ENCODE measurements at regions not wholly inside any gene's neighbourhood (a gene's known extent, or its start where the extent isn't known, plus 50 kb on each side); places are given as distances from the start of the nearest gene placed in this dataset.

GRCh38 chr1:201645956-201646355, 107.0 kb downstream of the NAV1 start:
- no peak overlapping the region for H3K27ac Mint-ChIP-seq (ENCODE audit: unreplicated experiment)
- no peaks in the 10 kb centered on the region for H3K36me3 Mint-ChIP-seq (ENCODE audit: unreplicated experiment)
- peaks cover 17% of the 10 kb centered on the region for H3K4me1 Mint-ChIP-seq (ENCODE audit: low read depth, unreplicated experiment)
- DNase-seq = no peak
- H3K9me3 Mint-ChIP-seq (ENCODE audit: unreplicated experiment) = peaks cover 17% of the 10 kb centered on the region
- TF ChIP-seq CTCF (IDR thresholded peaks at IDR 0.05; ENCODE audit: partially characterized antibody, unreplicated experiment) = no peak
- H3K4me3 Mint-ChIP-seq (ENCODE audit: unreplicated experiment) = no peak overlapping the region
- H3K27me3 Mint-ChIP-seq (ENCODE audit: unreplicated experiment) = peaks cover 12% of the 10 kb centered on the region

DNA sequence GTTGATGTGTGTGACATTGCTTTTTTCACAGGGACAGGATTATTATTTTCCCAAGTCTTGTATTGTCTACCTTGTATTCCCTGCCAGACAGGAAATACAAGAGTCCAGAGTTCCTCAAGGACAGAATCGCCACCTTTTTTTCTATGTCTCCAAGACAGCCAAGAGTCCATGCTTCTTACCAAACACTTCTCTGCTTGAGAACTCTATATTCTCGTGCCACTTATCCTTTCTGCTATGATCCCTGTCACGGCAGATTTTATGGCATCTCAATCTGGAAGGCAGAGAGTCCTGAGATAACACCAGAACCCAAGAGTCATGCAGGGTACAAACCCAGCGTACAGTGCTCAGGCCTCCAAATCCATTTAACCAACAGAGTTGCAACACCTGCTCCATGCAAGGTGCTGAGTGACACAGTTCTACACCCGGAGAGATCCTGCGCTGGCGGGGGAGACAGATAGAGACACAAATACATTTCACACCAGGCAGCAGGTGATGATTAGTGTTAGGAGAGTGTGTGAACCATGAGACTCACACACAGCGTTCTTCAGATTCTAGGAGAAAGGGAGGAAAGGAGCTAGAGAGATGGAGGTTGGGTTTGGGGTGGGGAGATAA, 107.6 kb downstream of the NAV1 start:
- Mint-ChIP-seq H3K27me3 (ENCODE audit: unreplicated experiment) (peaks cover 14% of the 10 kb centered on the region), H3K4me3 (ENCODE audit: unreplicated experiment) (peak overlapping the region; percentile 96), H3K27ac (ENCODE audit: unreplicated experiment) (peak overlapping the region; percentile 67), H3K4me1 (ENCODE audit: low read depth, unreplicated experiment) (peaks cover 23% of the 10 kb centered on the region), H3K9me3 (ENCODE audit: unreplicated experiment) (peaks cover 20% of the 10 kb centered on the region), H3K36me3 (ENCODE audit: unreplicated experiment) (no peaks in the 10 kb centered on the region)
- TF ChIP-seq CTCF (IDR thresholded peaks at IDR 0.05; ENCODE audit: partially characterized antibody, unreplicated experiment) = no peak
- DNase-seq = no peak

- H3K27ac Mint-ChIP-seq (ENCODE audit: unreplicated experiment) = peak overlapping the region; percentile 84
- no peaks in the 10 kb centered on the region for H3K36me3 Mint-ChIP-seq (ENCODE audit: unreplicated experiment)
- peak overlapping the region; percentile 96 for H3K4me3 Mint-ChIP-seq (ENCODE audit: unreplicated experiment)
- peaks cover 23% of the 10 kb centered on the region for H3K9me3 Mint-ChIP-seq (ENCODE audit: unreplicated experiment)
- no peak for DNase-seq
- TF ChIP-seq CTCF (IDR thresholded peaks at IDR 0.05; ENCODE audit: partially characterized antibody, unreplicated experiment) = no peak
- peaks cover 16% of the 10 kb centered on the region for H3K27me3 Mint-ChIP-seq (ENCODE audit: unreplicated experiment)
- peaks cover 27% of the 10 kb centered on the region for H3K4me1 Mint-ChIP-seq (ENCODE audit: low read depth, unreplicated experiment)
These were observed 108.2 kb downstream of the NAV1 start for GRCh38 chr1:201647094-201647493.

DNA sequence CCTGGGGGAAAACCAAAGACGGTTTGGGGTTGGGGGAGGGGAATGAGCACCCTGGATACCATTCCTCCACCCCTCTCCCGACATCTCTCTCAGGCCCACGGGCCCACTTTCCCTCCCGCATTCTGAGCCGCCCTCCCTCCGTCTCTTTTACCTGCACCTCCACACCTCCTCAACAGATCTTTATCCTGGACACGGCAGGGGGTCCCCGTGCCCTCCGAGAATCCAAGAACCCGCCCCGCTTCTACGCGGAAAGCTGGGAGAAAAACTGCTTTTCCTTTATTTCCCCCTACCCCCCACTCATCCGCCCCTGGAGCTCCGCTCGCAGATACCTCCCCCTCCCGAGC, 108.8 kb downstream of the NAV1 start:
- Mint-ChIP-seq H3K4me3 (ENCODE audit: unreplicated experiment) (peak overlapping the region; percentile 96), H3K9me3 (ENCODE audit: unreplicated experiment) (peaks cover 23% of the 10 kb centered on the region), H3K27ac (ENCODE audit: unreplicated experiment) (peak overlapping the region; percentile 84), H3K36me3 (ENCODE audit: unreplicated experiment) (no peaks in the 10 kb centered on the region), H3K27me3 (ENCODE audit: unreplicated experiment) (peaks cover 15% of the 10 kb centered on the region), H3K4me1 (ENCODE audit: low read depth, unreplicated experiment) (peaks cover 30% of the 10 kb centered on the region)
- no peak for DNase-seq
- no peak for TF ChIP-seq CTCF (IDR thresholded peaks at IDR 0.05; ENCODE audit: partially characterized antibody, unreplicated experiment)

- peaks cover 35% of the 10 kb centered on the region for H3K4me1 Mint-ChIP-seq (ENCODE audit: low read depth, unreplicated experiment)
- H3K9me3 Mint-ChIP-seq (ENCODE audit: unreplicated experiment) = peaks cover 23% of the 10 kb centered on the region
- peak; percentile 80 for DNase-seq
- H3K27ac Mint-ChIP-seq (ENCODE audit: unreplicated experiment) = peak overlapping the region; percentile 84
- H3K4me3 Mint-ChIP-seq (ENCODE audit: unreplicated experiment) = peak overlapping the region; percentile 97
- no peak for TF ChIP-seq CTCF (IDR thresholded peaks at IDR 0.05; ENCODE audit: partially characterized antibody, unreplicated experiment)
- H3K27me3 Mint-ChIP-seq (ENCODE audit: unreplicated experiment) = peaks cover 15% of the 10 kb centered on the region
- no peaks in the 10 kb centered on the region for H3K36me3 Mint-ChIP-seq (ENCODE audit: unreplicated experiment)
These were observed 109.4 kb downstream of the NAV1 start for GRCh38 chr1:201648066-201648906.
